Fibroblast of lung (primary cell): ENCODE measurements at regions not wholly inside any gene's neighbourhood (a gene's known extent, or its start where the extent isn't known, plus 50 kb on each side); places are given as distances from the start of the nearest gene placed in this dataset.

Experiments
- EZH2 ChIP-seq: IDR thresholded peaks from 2 replicates; pipeline ENCODE4 v1.5.1; 2012; ENCODE audit warnings: low read length, control low read depth, mild to moderate bottlenecking; ENCODE audit errors: missing control alignments
- TF ChIP-seq, protein P1 (sequence below), 2 donors: IDR thresholded peaks in 1 of 2; conservative IDR thresholded peaks in 1 of 2; 1 replicate in 1 of 2; 2 replicates in 1 of 2; pipeline ENCODE4 v1.5.1; 2011 to 2012; ENCODE audit warnings: low read length in 2 of 2, control low read depth in 1 of 2, inconsistent platforms in 1 of 2, low read depth in 1 of 2, mild to moderate bottlenecking in 1 of 2

DNA sequence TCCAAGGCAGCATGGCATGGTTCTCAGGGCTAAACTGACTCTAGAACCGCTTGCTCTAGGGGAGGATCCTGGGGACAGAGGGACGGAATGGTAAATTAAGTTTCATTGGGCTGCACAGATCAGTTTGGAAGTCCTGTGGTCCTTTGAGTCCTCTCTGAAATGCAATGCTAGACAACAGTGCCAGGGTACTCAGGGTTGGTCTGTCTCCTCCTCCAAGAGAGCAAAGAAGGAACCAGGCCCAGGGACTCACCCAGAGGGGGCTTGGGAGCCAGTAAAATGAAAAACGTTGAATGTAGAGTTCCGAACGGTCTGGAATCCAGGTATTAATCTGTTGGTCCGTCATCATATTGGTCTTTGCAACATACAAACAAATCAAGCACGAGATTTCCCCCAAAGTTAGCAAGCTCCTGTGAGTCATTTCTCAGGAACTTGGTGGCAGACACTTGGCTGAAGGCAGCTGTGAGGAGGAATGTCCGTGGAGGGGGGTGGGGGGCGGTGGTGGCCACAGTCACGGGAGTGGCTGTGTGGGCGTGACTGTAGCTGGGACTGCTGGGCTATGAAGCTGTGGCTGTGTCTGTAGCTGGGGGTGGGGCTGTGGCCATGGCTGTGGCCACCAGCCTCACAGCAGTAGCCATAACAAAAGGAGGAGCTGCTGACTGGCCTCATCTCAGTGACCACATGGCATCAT lies 361.0 kb downstream of the SHQ1 start:
- TF ChIP-seq, protein P1, sequence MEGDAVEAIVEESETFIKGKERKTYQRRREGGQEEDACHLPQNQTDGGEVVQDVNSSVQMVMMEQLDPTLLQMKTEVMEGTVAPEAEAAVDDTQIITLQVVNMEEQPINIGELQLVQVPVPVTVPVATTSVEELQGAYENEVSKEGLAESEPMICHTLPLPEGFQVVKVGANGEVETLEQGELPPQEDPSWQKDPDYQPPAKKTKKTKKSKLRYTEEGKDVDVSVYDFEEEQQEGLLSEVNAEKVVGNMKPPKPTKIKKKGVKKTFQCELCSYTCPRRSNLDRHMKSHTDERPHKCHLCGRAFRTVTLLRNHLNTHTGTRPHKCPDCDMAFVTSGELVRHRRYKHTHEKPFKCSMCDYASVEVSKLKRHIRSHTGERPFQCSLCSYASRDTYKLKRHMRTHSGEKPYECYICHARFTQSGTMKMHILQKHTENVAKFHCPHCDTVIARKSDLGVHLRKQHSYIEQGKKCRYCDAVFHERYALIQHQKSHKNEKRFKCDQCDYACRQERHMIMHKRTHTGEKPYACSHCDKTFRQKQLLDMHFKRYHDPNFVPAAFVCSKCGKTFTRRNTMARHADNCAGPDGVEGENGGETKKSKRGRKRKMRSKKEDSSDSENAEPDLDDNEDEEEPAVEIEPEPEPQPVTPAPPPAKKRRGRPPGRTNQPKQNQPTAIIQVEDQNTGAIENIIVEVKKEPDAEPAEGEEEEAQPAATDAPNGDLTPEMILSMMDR (conservative IDR thresholded peaks at IDR 0.05 in 1 of 2, IDR thresholded peaks at IDR 0.05 in 1 of 2; ENCODE audit: low read depth in 1 of 2, low read length in 2 of 2) = no peak
- TF ChIP-seq EZH2 = no peak
